Pancreas (tissue), 10 donors: ENCODE measurements at regions not wholly inside any gene's neighbourhood (a gene's known extent, or its start where the extent isn't known, plus 50 kb on each side); places are given as distances from the start of the nearest gene placed in this dataset.

Experiments
- ATAC-seq, 4 donors: fragments of 200-7000 bp; cut with Tn5 transposase; one replicate each; pipeline versions ENCODE4 v1.8.0 to v1.9.1; 2020; ENCODE audit warnings: mild to moderate bottlenecking in 4 of 4, moderate library complexity in 4 of 4
- DNase-seq, 6 donors: peaks; one replicate each; pipeline ENCODE4 v3.0.0-alpha.2; 2020
- FAIRE-seq: peaks from 2 replicates; lab custom pipeline; 2012; peaks lifted over from hg19 to GRCh38; lab: Jason Lieb, UNC
- H3K27ac ChIP-seq, 4 donors: fragments of 200-600 bp; sonication (generic); 1 replicate in 3 of 4; 2 replicates in 1 of 4; pipeline versions ENCODE4 v1.5.0 to v1.8.0; 2020
- H3K27me3 ChIP-seq, 4 donors: fragments of 200-600 bp; one replicate each; pipeline ENCODE4 v1.8.0; 2021
- H3K36me3 ChIP-seq, 3 donors: fragments of 200-600 bp; sonication (generic) in 1 of 3; one replicate each; pipeline versions ENCODE4 v1.5.0 to v1.8.0; 2020 to 2021
- H3K4me1 ChIP-seq, 3 donors: fragments of 200-600 bp; one replicate each; pipeline ENCODE4 v1.8.0; 2021
- H3K4me3 ChIP-seq, 4 donors: fragments of 200-600 bp; sonication (generic) in 2 of 4; one replicate each; pipeline versions ENCODE4 v1.5.0 to v1.8.0; 2020 to 2021
- H3K9me3 ChIP-seq, 4 donors: fragments of 200-600 bp; one replicate each; pipeline ENCODE4 v1.8.0; 2021
- CTCF ChIP-seq, 4 donors: fragments of 200-600 bp; sonication (generic) in 3 of 4; IDR thresholded peaks; one replicate each; pipeline versions ENCODE4 v1.5.0 to v1.8.0; 2021; ENCODE audit warnings: antibody characterized with exemption in 4 of 4
- WGBS, 2 donors: extraction: QIAGEN DNeasy Blood & Tissue Kit; methylation state at CpG; one replicate each; pipeline ENCODE4 v1.1.7; 2013; 5-methylcytosine and 5-hydroxymethylcytosine counted together
- intact Hi-C, 3 donors: fragments of 100-400 bp; cut with DNase I; formaldehyde crosslinking; loops; one replicate each; pipeline versions ENCODE4 v1.11.1 to v1.14.2; 2022
- donor health status: healthy with polysubstance abuse.
- donor health status: DM: no; HTN: no; CAD: no; lungs with moderate emphysema.
- donor health status: DM: no; HTN: no; CAD: no.
- donor health status: control.
- donor health status: control.
- donor health status: Bipolar disorder and iron deficiency.
- donor health status: DM: yes; HTN: yes; CAD: no.
- donor health status: DM: no; HTN: no; CAD: no.
- donor health status: DM: no; HTN: no; CAD: no.
- donor health status: DM: yes; HTN: yes; CAD: no.

GRCh38 chr13:58085274-58085673 lies 453.7 kb downstream of the PCDH17 start:
- Histone ChIP-seq H3K4me1 (no peaks in the 10 kb centered on the region), H3K27ac (no peak overlapping the region), H3K27me3 (no peaks in the 10 kb centered on the region), H3K4me3 (no peak overlapping the region), H3K36me3 (no peaks in the 10 kb centered on the region), H3K9me3 (no peaks in the 10 kb centered on the region)
- FAIRE-seq (no peak), ATAC-seq (no peak), DNase-seq (no peak)
- WGBS, 2 donors: 71 to 80% methylated on average over 2 of the region's 2 CpGs
- intact Hi-C loops: no loop called here
- no peak for TF ChIP-seq CTCF (IDR thresholded peaks at IDR 0.05)

GRCh38 chr13:58085819-58086218 lies 454.3 kb downstream of the PCDH17 start:
- Histone ChIP-seq H3K9me3 (no peaks in the 10 kb centered on the region), H3K27ac (no peak overlapping the region), H3K4me1 (no peaks in the 10 kb centered on the region), H3K27me3 (no peaks in the 10 kb centered on the region), H3K4me3 (no peak overlapping the region), H3K36me3 (no peaks in the 10 kb centered on the region)
- FAIRE-seq (no peak), DNase-seq (no peak), ATAC-seq (no peak)
- no peak for TF ChIP-seq CTCF (IDR thresholded peaks at IDR 0.05)
- 89 to 90% methylated on average over 3 of the region's 3 CpGs for WGBS, 2 donors
- intact Hi-C loops: no loop called here

DNA sequence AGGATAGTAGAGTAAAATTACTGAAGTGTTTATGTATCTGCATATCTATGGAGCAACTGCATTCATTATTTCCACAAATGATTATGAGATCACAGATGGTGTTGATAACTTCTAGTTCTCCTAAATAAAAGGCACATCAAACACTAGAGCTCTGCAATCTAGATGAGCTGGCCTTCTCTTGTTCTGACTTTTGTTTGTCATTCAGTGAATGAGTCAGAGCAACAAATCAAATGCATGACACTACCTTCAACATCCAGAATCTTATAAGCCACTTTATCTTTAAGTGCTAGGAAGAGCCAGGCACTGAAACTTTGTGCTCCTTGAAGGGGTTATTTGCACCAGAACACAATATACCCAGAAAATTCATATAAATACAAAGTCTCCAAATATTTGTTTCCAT lies 456.0 kb downstream of the PCDH17 start:
- intact Hi-C loops: no loop called here
- Histone ChIP-seq H3K9me3 (no peaks in the 10 kb centered on the region), H3K36me3 (no peaks in the 10 kb centered on the region), H3K27ac (no peak overlapping the region), H3K4me1 (no peaks in the 10 kb centered on the region), H3K4me3 (no peak overlapping the region), H3K27me3 (no peaks in the 10 kb centered on the region)
- TF ChIP-seq CTCF (IDR thresholded peaks at IDR 0.05): no peak
- FAIRE-seq (no peak), DNase-seq (no peak), ATAC-seq (no peak)

- ATAC-seq (no peak), DNase-seq (no peak), FAIRE-seq (no peak)
- TF ChIP-seq CTCF (IDR thresholded peaks at IDR 0.05): no peak
- no peak overlapping the region for H3K27ac ChIP-seq
- H3K4me3 ChIP-seq: no peak overlapping the region
- H3K9me3 ChIP-seq: no peaks in the 10 kb centered on the region
- intact Hi-C loops: no loop called here
- H3K4me1 ChIP-seq: no peaks in the 10 kb centered on the region
- H3K27me3 ChIP-seq: no peaks in the 10 kb centered on the region
- no peaks in the 10 kb centered on the region for H3K36me3 ChIP-seq
Observed at GRCh38 chr13:58093394-58093793, 461.9 kb downstream of the PCDH17 start.

DNA sequence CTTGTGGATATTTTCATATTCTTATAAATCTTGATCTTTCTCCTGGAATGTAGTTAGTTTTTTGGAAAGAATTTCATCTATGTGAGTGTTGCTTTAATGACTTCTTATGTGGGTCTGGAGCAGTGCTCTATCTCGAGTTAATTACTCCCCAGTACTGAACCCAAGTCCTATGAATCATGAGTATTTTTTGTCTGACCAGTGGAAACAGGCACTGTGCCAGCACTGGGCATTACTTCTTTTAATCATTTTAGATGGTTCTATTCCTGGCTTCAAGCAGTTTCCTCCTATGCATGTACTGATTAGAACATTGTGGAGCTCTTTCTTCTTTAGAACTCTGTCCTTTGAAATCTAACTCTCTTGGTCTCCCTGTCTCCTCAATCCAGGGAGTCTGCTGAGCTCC lies 466.3 kb downstream of the PCDH17 start:
- Histone ChIP-seq H3K4me3 (no peak overlapping the region), H3K4me1 (no peaks in the 10 kb centered on the region), H3K27ac (no peak overlapping the region), H3K36me3 (no peaks in the 10 kb centered on the region), H3K9me3 (no peaks in the 10 kb centered on the region), H3K27me3 (no peaks in the 10 kb centered on the region)
- intact Hi-C loops: no loop called here
- WGBS, 2 donors: 22 to 46% methylated on average over 1 of the region's 1 CpG
- FAIRE-seq (no peak), ATAC-seq (no peak), DNase-seq (no peak)
- TF ChIP-seq CTCF (IDR thresholded peaks at IDR 0.05): no peak
